ENCODE measurements at regions not wholly inside any gene's neighbourhood (a gene's known extent, or its start where the extent isn't known, plus 50 kb on each side); places are given as distances from the start of the nearest gene placed in this dataset.

- Histone ChIP-seq H3K9me3 (ENCODE audit: control insufficient read depth in 2 of 2, low read length in 2 of 2) (no peaks in the 10 kb centered on the region), H3K4me3 (ENCODE audit: low read depth, low read length) (no peak overlapping the region), H3K36me3 (ENCODE audit: control insufficient read depth, insufficient read depth, low read length) (no peaks in the 10 kb centered on the region), H3K27me3 (ENCODE audit: control insufficient read depth, insufficient read depth, low read length) (no peaks in the 10 kb centered on the region), H3K4me1 (ENCODE audit: control insufficient read depth, insufficient read depth, low read length, poor library complexity, severe bottlenecking) (no peaks in the 10 kb centered on the region), H3K27ac (ENCODE audit: insufficient read depth, low read length, poor library complexity, severe bottlenecking) (no peak overlapping the region)
- no peak for DNase-seq
- peaks cover 4% of the 10 kb centered on the region for H3K27me3 Mint-ChIP-seq
- H3K4me1 Mint-ChIP-seq, result no peaks in the 10 kb centered on the region
- no peaks in the 10 kb centered on the region for H3K36me3 Mint-ChIP-seq
- peaks cover 0 to 3% (median 0%) of the 10 kb centered on the region in 7 donors for H3K9me3 Mint-ChIP-seq
- H3K4me3 Mint-ChIP-seq, result no peak overlapping the region
- no peak for ATAC-seq (ENCODE audit: low read depth in 2 of 2)
- H3K27ac Mint-ChIP-seq, result no peak overlapping the region
Observed at GRCh38 chr2:102983786-102984185, 222.0 kb downstream of the TMEM182 start.

- ATAC-seq (ENCODE audit: low read depth in 2 of 2) (no peak), DNase-seq (no peak)
- no peak overlapping the region for H3K4me3 Mint-ChIP-seq
- Histone ChIP-seq H3K9me3 (ENCODE audit: control insufficient read depth in 2 of 2, low read length in 2 of 2) (no peaks in the 10 kb centered on the region), H3K4me3 (ENCODE audit: low read depth, low read length) (no peak overlapping the region), H3K27ac (ENCODE audit: insufficient read depth, low read length, poor library complexity, severe bottlenecking) (no peak overlapping the region), H3K36me3 (ENCODE audit: control insufficient read depth, insufficient read depth, low read length) (no peaks in the 10 kb centered on the region), H3K27me3 (ENCODE audit: control insufficient read depth, insufficient read depth, low read length) (no peaks in the 10 kb centered on the region), H3K4me1 (ENCODE audit: control insufficient read depth, insufficient read depth, low read length, poor library complexity, severe bottlenecking) (no peaks in the 10 kb centered on the region)
- H3K36me3 Mint-ChIP-seq, result no peaks in the 10 kb centered on the region
- H3K27me3 Mint-ChIP-seq, result peaks cover 4% of the 10 kb centered on the region
- no peak overlapping the region for H3K27ac Mint-ChIP-seq
- H3K9me3 Mint-ChIP-seq, result peaks cover 0 to 7% (median 0%) of the 10 kb centered on the region in 7 donors
- no peaks in the 10 kb centered on the region for H3K4me1 Mint-ChIP-seq
Observed at GRCh38 chr2:102986826-102987490, 225.1 kb downstream of the TMEM182 start.

GRCh38 chr2:102992607-102993006, 230.8 kb downstream of the TMEM182 start:
- Mint-ChIP-seq H3K9me3 (peaks cover 0 to 3% (median 1%) of the 10 kb centered on the region in 7 donors), H3K36me3 (no peaks in the 10 kb centered on the region), H3K4me1 (no peaks in the 10 kb centered on the region), H3K27me3 (peaks cover 4% of the 10 kb centered on the region), H3K27ac (no peak overlapping the region), H3K4me3 (no peak overlapping the region)
- Histone ChIP-seq H3K4me1 (ENCODE audit: control insufficient read depth, insufficient read depth, low read length, poor library complexity, severe bottlenecking) (no peaks in the 10 kb centered on the region), H3K27ac (ENCODE audit: insufficient read depth, low read length, poor library complexity, severe bottlenecking) (no peak overlapping the region), H3K36me3 (ENCODE audit: control insufficient read depth, insufficient read depth, low read length) (no peaks in the 10 kb centered on the region), H3K27me3 (ENCODE audit: control insufficient read depth, insufficient read depth, low read length) (no peaks in the 10 kb centered on the region), H3K9me3 (ENCODE audit: control insufficient read depth in 2 of 2, low read length in 2 of 2) (no peaks in the 10 kb centered on the region), H3K4me3 (ENCODE audit: low read depth, low read length) (no peak overlapping the region)
- DNase-seq (no peak), ATAC-seq (ENCODE audit: low read depth in 2 of 2) (no peak)

- DNase-seq, result no peak
- H3K27ac Mint-ChIP-seq, result no peak overlapping the region
Observed at GRCh38 chr2:102999958-103000357, 238.1 kb downstream of the TMEM182 start.

GRCh38 chr2:103002954-103003353, 241.1 kb downstream of the TMEM182 start:
- no peak for ATAC-seq (ENCODE audit: low read depth in 2 of 2)
- Mint-ChIP-seq H3K4me1 (no peaks in the 10 kb centered on the region), H3K4me3 (no peak overlapping the region)

More at GRCh38 chr2:102999958-103000357, 238.1 kb downstream of the TMEM182 start:
- no peak overlapping the region for H3K4me3 Mint-ChIP-seq
- ATAC-seq (ENCODE audit: low read depth in 2 of 2), result no peak
- no peak overlapping the region for H3K27ac ChIP-seq (ENCODE audit: insufficient read depth, low read length, poor library complexity, severe bottlenecking)
- H3K27me3 Mint-ChIP-seq, result no peaks in the 10 kb centered on the region
- peaks cover 3 to 9% (median 5%) of the 10 kb centered on the region in 7 donors for H3K9me3 Mint-ChIP-seq
- no peaks in the 10 kb centered on the region for H3K9me3 ChIP-seq (ENCODE audit: control insufficient read depth in 2 of 2, low read length in 2 of 2)
- H3K4me1 Mint-ChIP-seq, result no peaks in the 10 kb centered on the region
- H3K36me3 Mint-ChIP-seq, result no peaks in the 10 kb centered on the region
- no peak overlapping the region for H3K4me3 ChIP-seq (ENCODE audit: low read depth, low read length)
- no peaks in the 10 kb centered on the region for H3K4me1 ChIP-seq (ENCODE audit: control insufficient read depth, insufficient read depth, low read length, poor library complexity, severe bottlenecking)
- no peaks in the 10 kb centered on the region for H3K36me3 ChIP-seq (ENCODE audit: control insufficient read depth, insufficient read depth, low read length)
- no peaks in the 10 kb centered on the region for H3K27me3 ChIP-seq (ENCODE audit: control insufficient read depth, insufficient read depth, low read length)

GRCh38 chr2:103003750-103004260, 242.0 kb downstream of the TMEM182 start:
- Mint-ChIP-seq H3K4me1 (no peaks in the 10 kb centered on the region), H3K36me3 (no peaks in the 10 kb centered on the region), H3K27me3 (no peaks in the 10 kb centered on the region), H3K27ac (no peak overlapping the region), H3K9me3 (peaks cover 0 to 9% (median 4%) of the 10 kb centered on the region in 7 donors), H3K4me3 (no peak overlapping the region)
- no peaks in the 10 kb centered on the region for H3K27me3 ChIP-seq (ENCODE audit: control insufficient read depth, insufficient read depth, low read length)
- no peak overlapping the region for H3K27ac ChIP-seq (ENCODE audit: insufficient read depth, low read length, poor library complexity, severe bottlenecking)
- H3K9me3 ChIP-seq (ENCODE audit: control insufficient read depth in 2 of 2, low read length in 2 of 2), result no peaks in the 10 kb centered on the region
- no peak overlapping the region for H3K4me3 ChIP-seq (ENCODE audit: low read depth, low read length)
- DNase-seq (no peak), ATAC-seq (ENCODE audit: low read depth in 2 of 2) (no peak)
- H3K4me1 ChIP-seq (ENCODE audit: control insufficient read depth, insufficient read depth, low read length, poor library complexity, severe bottlenecking), result no peaks in the 10 kb centered on the region
- H3K36me3 ChIP-seq (ENCODE audit: control insufficient read depth, insufficient read depth, low read length), result no peaks in the 10 kb centered on the region

More at GRCh38 chr2:103002954-103003353, 241.1 kb downstream of the TMEM182 start:
- H3K36me3 Mint-ChIP-seq, result no peaks in the 10 kb centered on the region
- no peaks in the 10 kb centered on the region for H3K27me3 Mint-ChIP-seq
- Histone ChIP-seq H3K36me3 (ENCODE audit: control insufficient read depth, insufficient read depth, low read length) (no peaks in the 10 kb centered on the region), H3K4me3 (ENCODE audit: low read depth, low read length) (no peak overlapping the region), H3K9me3 (ENCODE audit: control insufficient read depth in 2 of 2, low read length in 2 of 2) (no peaks in the 10 kb centered on the region), H3K4me1 (ENCODE audit: control insufficient read depth, insufficient read depth, low read length, poor library complexity, severe bottlenecking) (no peaks in the 10 kb centered on the region), H3K27ac (ENCODE audit: insufficient read depth, low read length, poor library complexity, severe bottlenecking) (no peak overlapping the region), H3K27me3 (ENCODE audit: control insufficient read depth, insufficient read depth, low read length) (no peaks in the 10 kb centered on the region)
- peaks cover under 1 to 9% (median 5%) of the 10 kb centered on the region in 7 donors for H3K9me3 Mint-ChIP-seq
- DNase-seq, result no peak
- H3K27ac Mint-ChIP-seq, result no peak overlapping the region

GRCh38 chr2:103004426-103004942, 242.7 kb downstream of the TMEM182 start:
- Histone ChIP-seq H3K4me1 (ENCODE audit: control insufficient read depth, insufficient read depth, low read length, poor library complexity, severe bottlenecking) (no peaks in the 10 kb centered on the region), H3K4me3 (ENCODE audit: low read depth, low read length) (no peak overlapping the region), H3K27ac (ENCODE audit: insufficient read depth, low read length, poor library complexity, severe bottlenecking) (no peak overlapping the region), H3K9me3 (ENCODE audit: control insufficient read depth in 2 of 2, low read length in 2 of 2) (no peaks in the 10 kb centered on the region), H3K36me3 (ENCODE audit: control insufficient read depth, insufficient read depth, low read length) (no peaks in the 10 kb centered on the region), H3K27me3 (ENCODE audit: control insufficient read depth, insufficient read depth, low read length) (no peaks in the 10 kb centered on the region)
- Mint-ChIP-seq H3K27ac (no peak overlapping the region), H3K9me3 (peaks cover 0 to 9% (median 4%) of the 10 kb centered on the region in 7 donors), H3K4me3 (no peak overlapping the region), H3K36me3 (no peaks in the 10 kb centered on the region), H3K27me3 (no peaks in the 10 kb centered on the region), H3K4me1 (no peaks in the 10 kb centered on the region)
- DNase-seq, result no peak
- no peak for ATAC-seq (ENCODE audit: low read depth in 2 of 2)

GRCh38 chr2:103005393-103005792, 243.6 kb downstream of the TMEM182 start:
- no peak overlapping the region for H3K27ac Mint-ChIP-seq
- H3K9me3 Mint-ChIP-seq, result peaks cover 0 to 9% (median 4%) of the 10 kb centered on the region in 7 donors
- no peaks in the 10 kb centered on the region for H3K4me1 Mint-ChIP-seq
- H3K4me3 Mint-ChIP-seq, result no peak overlapping the region
- no peaks in the 10 kb centered on the region for H3K36me3 ChIP-seq (ENCODE audit: control insufficient read depth, insufficient read depth, low read length)
- ATAC-seq (ENCODE audit: low read depth in 2 of 2) (no peak), DNase-seq (no peak)
- no peak overlapping the region for H3K27ac ChIP-seq (ENCODE audit: insufficient read depth, low read length, poor library complexity, severe bottlenecking)
- H3K9me3 ChIP-seq (ENCODE audit: control insufficient read depth in 2 of 2, low read length in 2 of 2), result no peaks in the 10 kb centered on the region
- H3K36me3 Mint-ChIP-seq, result no peaks in the 10 kb centered on the region
- H3K27me3 ChIP-seq (ENCODE audit: control insufficient read depth, insufficient read depth, low read length), result no peaks in the 10 kb centered on the region
- no peaks in the 10 kb centered on the region for H3K4me1 ChIP-seq (ENCODE audit: control insufficient read depth, insufficient read depth, low read length, poor library complexity, severe bottlenecking)
- H3K27me3 Mint-ChIP-seq, result no peaks in the 10 kb centered on the region
- H3K4me3 ChIP-seq (ENCODE audit: low read depth, low read length), result no peak overlapping the region
